ENCODE measurements at regions not wholly inside any gene's neighbourhood (a gene's known extent, or its start where the extent isn't known, plus 50 kb on each side); places are given as distances from the start of the nearest gene placed in this dataset.

DNA sequence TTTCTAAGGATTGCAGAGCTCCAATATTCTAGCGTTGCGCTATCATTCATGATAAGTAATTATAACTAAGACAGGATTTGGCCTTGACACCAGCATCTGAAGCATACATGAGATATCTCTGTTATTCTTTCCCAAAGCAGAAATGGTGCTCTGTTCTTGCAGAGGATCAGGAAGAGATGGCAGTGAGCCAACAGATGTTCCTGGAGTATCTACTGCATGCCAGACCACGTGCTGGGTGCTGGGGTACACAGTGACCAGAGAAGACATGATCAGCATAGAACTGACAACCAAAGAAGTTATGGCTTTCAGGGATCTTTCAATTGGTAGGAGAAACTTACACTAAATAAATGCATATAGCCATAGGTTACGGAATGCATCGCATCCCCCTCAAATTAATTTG, 63.7 kb upstream of the PLXNA4 start:
- no peaks in the 10 kb centered on the region for H3K9me2 ChIP-seq (ENCODE audit: insufficient read depth)
- intact Hi-C loops (cut with micrococcal nuclease; ENCODE audit: unreplicated experiment), result no loop called here
- H3K9me3 ChIP-seq (ENCODE audit: insufficient read depth, low read depth), result no peaks in the 10 kb centered on the region
- H2AFZ ChIP-seq, result no peak overlapping the region
- no peak for DNase-seq
- H3K27me3 ChIP-seq (ENCODE audit: insufficient read depth, low read depth), result peaks cover 47% of the 10 kb centered on the region
- H4K20me1 ChIP-seq (ENCODE audit: insufficient read depth), result no peaks in the 10 kb centered on the region
- ChIA-PET CTCF (no interaction called here), POLR2A (ENCODE audit: unreplicated experiment) (no interaction called here)
- BruUV-seq (replicated peaks), result no TSS peak
- no peaks in the 10 kb centered on the region for H3K4me1 ChIP-seq (replicated peaks; ENCODE audit: insufficient read depth)
- H3K4me3 ChIP-seq, result no peak overlapping the region
- no peak overlapping the region for H3K4me2 ChIP-seq
- no peaks in the 10 kb centered on the region for H3K79me2 ChIP-seq (ENCODE audit: low read depth)
- no peaks in the 10 kb centered on the region for H3K36me3 ChIP-seq (ENCODE audit: low read depth)
- no peak overlapping the region for H3K27ac ChIP-seq
- TF ChIP-seq EZH2 (IDR thresholded peaks at IDR 0.05; ENCODE audit: low read depth), result no peak
- TF ChIP-seq, protein P1, sequence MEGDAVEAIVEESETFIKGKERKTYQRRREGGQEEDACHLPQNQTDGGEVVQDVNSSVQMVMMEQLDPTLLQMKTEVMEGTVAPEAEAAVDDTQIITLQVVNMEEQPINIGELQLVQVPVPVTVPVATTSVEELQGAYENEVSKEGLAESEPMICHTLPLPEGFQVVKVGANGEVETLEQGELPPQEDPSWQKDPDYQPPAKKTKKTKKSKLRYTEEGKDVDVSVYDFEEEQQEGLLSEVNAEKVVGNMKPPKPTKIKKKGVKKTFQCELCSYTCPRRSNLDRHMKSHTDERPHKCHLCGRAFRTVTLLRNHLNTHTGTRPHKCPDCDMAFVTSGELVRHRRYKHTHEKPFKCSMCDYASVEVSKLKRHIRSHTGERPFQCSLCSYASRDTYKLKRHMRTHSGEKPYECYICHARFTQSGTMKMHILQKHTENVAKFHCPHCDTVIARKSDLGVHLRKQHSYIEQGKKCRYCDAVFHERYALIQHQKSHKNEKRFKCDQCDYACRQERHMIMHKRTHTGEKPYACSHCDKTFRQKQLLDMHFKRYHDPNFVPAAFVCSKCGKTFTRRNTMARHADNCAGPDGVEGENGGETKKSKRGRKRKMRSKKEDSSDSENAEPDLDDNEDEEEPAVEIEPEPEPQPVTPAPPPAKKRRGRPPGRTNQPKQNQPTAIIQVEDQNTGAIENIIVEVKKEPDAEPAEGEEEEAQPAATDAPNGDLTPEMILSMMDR (conservative IDR thresholded peaks at IDR 0.05), result no peak
- no peaks in the 10 kb centered on the region for H3F3A ChIP-seq (ENCODE audit: insufficient read depth, low read depth)

DNA sequence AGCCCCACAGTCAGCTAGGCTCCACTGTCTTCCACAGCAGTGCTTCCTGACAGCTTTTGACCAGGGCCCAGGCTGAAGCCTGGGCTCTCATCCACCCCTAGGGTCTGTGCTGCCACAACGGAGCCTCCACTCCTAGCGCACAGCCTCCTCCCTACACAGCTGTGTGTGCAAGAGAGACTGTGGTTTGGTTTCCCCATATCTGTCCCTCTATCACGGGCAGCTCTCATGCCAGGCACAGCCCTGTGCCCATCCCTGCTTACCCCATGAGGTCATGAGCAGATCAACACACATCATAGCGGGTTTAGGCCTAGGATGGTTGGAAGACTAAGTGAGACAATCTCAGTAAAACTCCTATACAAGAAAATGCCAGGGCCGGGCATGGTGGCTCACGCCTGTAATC, 61.7 kb upstream of the PLXNA4 start:
- no peaks in the 10 kb centered on the region for H3K36me3 ChIP-seq (ENCODE audit: low read depth)
- H4K20me1 ChIP-seq (ENCODE audit: insufficient read depth), result no peaks in the 10 kb centered on the region
- peaks cover 32% of the 10 kb centered on the region for H3K27me3 ChIP-seq (ENCODE audit: insufficient read depth, low read depth)
- BruUV-seq (replicated peaks), result no TSS peak
- H2AFZ ChIP-seq, result no peak overlapping the region
- ChIA-PET POLR2A (ENCODE audit: unreplicated experiment) (interaction anchor here (0.6 kb wide), 1 partner anchor 1084 kb away, joined by 7 read pairs; no protein-coding TSS in a partner anchor), CTCF (no interaction called here)
- H3K27ac ChIP-seq, result no peak overlapping the region
- TF ChIP-seq EZH2 (IDR thresholded peaks at IDR 0.05; ENCODE audit: low read depth), result no peak
- TF ChIP-seq, protein P1 (conservative IDR thresholded peaks at IDR 0.05), result no peak
- no peaks in the 10 kb centered on the region for H3K9me3 ChIP-seq (ENCODE audit: insufficient read depth, low read depth)
- H3K4me1 ChIP-seq (replicated peaks; ENCODE audit: insufficient read depth), result no peaks in the 10 kb centered on the region
- no peaks in the 10 kb centered on the region for H3K9me2 ChIP-seq (ENCODE audit: insufficient read depth)
- H3K4me2 ChIP-seq, result no peak overlapping the region
- intact Hi-C loops (cut with micrococcal nuclease; ENCODE audit: unreplicated experiment), result no loop called here
- no peak overlapping the region for H3K4me3 ChIP-seq
- no peak for DNase-seq
- H3K79me2 ChIP-seq (ENCODE audit: low read depth), result no peaks in the 10 kb centered on the region
- no peaks in the 10 kb centered on the region for H3F3A ChIP-seq (ENCODE audit: insufficient read depth, low read depth)

DNA sequence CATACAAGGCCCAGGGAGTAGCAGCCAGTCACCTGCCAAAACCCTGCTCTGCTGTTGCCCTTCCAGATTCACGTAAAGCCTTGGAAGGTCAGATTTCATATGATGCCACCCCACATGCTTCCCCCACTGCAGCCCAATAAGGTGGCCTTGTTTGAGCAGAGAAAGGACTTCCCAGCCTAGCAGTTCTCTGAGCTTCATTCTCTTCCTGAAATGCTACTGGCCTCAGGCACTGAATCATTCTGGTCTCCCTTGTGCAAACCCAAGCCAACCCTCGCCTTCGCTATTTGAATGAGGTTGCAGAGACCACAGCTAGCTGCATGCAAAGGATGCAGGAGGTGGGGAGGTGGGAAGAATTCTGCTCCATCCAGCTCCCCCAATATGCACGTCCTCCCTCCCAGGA, 60.3 kb upstream of the PLXNA4 start:
- H3K36me3 ChIP-seq (ENCODE audit: low read depth), result no peaks in the 10 kb centered on the region
- no peaks in the 10 kb centered on the region for H3K79me2 ChIP-seq (ENCODE audit: low read depth)
- no peaks in the 10 kb centered on the region for H4K20me1 ChIP-seq (ENCODE audit: insufficient read depth)
- H3K27me3 ChIP-seq (ENCODE audit: insufficient read depth, low read depth), result peaks cover 38% of the 10 kb centered on the region
- ChIA-PET CTCF (no interaction called here), POLR2A (ENCODE audit: unreplicated experiment) (interaction anchor here (0.7 kb wide), 1 partner anchor 1793 kb away, joined by 5 read pairs; no protein-coding TSS in a partner anchor)
- no peaks in the 10 kb centered on the region for H3F3A ChIP-seq (ENCODE audit: insufficient read depth, low read depth)
- TF ChIP-seq, protein P1 (conservative IDR thresholded peaks at IDR 0.05), result no peak
- no peak for TF ChIP-seq EZH2 (IDR thresholded peaks at IDR 0.05; ENCODE audit: low read depth)
- no peak overlapping the region for H3K4me2 ChIP-seq
- no TSS peak for BruUV-seq (replicated peaks)
- no peak for DNase-seq
- H3K27ac ChIP-seq, result no peak overlapping the region
- H2AFZ ChIP-seq, result no peak overlapping the region
- intact Hi-C loops (cut with micrococcal nuclease; ENCODE audit: unreplicated experiment), result no loop called here
- no peaks in the 10 kb centered on the region for H3K4me1 ChIP-seq (replicated peaks; ENCODE audit: insufficient read depth)
- H3K9me2 ChIP-seq (ENCODE audit: insufficient read depth), result no peaks in the 10 kb centered on the region
- H3K4me3 ChIP-seq, result no peak overlapping the region
- H3K9me3 ChIP-seq (ENCODE audit: insufficient read depth, low read depth), result no peaks in the 10 kb centered on the region

All from PC-9 (cell line).